Liver (tissue), 8 donors: ENCODE measurements at regions not wholly inside any gene's neighbourhood (a gene's known extent, or its start where the extent isn't known, plus 50 kb on each side); places are given as distances from the start of the nearest gene placed in this dataset.

Experiments
- DNase-seq: peaks from one replicate; pipeline ENCODE4 v3.0.0-alpha.2; 2017; ENCODE audit warnings: low spot score
- H3K27ac ChIP-seq, 2 donors: one replicate each; pipeline ENCODE4 v1.7.0; 2013; ENCODE audit warnings: inconsistent platforms in 2 of 2, low read length in 2 of 2, control low read depth in 1 of 2, low read depth in 1 of 2, mild to moderate bottlenecking in 1 of 2
- H3K27me3 ChIP-seq, 4 donors: one replicate each; pipeline versions ENCODE4 v1.6.1 to v1.7.0; 2013; ENCODE audit warnings: low read length in 3 of 4, inconsistent platforms in 1 of 4, mild to moderate bottlenecking in 1 of 4, moderate library complexity in 1 of 4; ENCODE audit not compliant: control insufficient read depth in 4 of 4, insufficient read depth in 4 of 4
- H3K36me3 ChIP-seq, 4 donors: one replicate each; pipeline versions ENCODE4 v1.6.1 to v1.7.0; 2013; ENCODE audit warnings: low read length in 3 of 4, mild to moderate bottlenecking in 3 of 4, low read depth in 1 of 4, moderate library complexity in 1 of 4; ENCODE audit not compliant: control insufficient read depth in 4 of 4, insufficient read depth in 3 of 4
- H3K4me1 ChIP-seq, 4 donors: one replicate each; pipeline versions ENCODE4 v1.6.1 to v1.7.0; 2013; ENCODE audit warnings: low read length in 3 of 4, mild to moderate bottlenecking in 3 of 4, moderate library complexity in 1 of 4; ENCODE audit not compliant: control insufficient read depth in 4 of 4, insufficient read depth in 4 of 4
- H3K4me3 ChIP-seq, 3 donors: one replicate each; pipeline versions ENCODE4 v1.6.1 to v1.7.0; 2013; ENCODE audit warnings: low read length in 3 of 3, control low read depth in 1 of 3, low read depth in 1 of 3, mild to moderate bottlenecking in 1 of 3
- H3K9ac ChIP-seq, 2 donors: one replicate each; pipeline ENCODE4 v1.7.0; 2013; ENCODE audit warnings: low read length in 2 of 2, mild to moderate bottlenecking in 2 of 2, moderate library complexity in 2 of 2, control low read depth in 1 of 2, low read depth in 1 of 2
- H3K9me3 ChIP-seq, 4 donors: one replicate each; pipeline versions ENCODE4 v1.6.1 to v1.7.0; 2013; ENCODE audit warnings: low read length in 3 of 4; ENCODE audit not compliant: control insufficient read depth in 4 of 4
- CTCF ChIP-seq: fragments of 150-350 bp; IDR thresholded peaks from 2 replicates; pipeline ENCODE4 v1.5.1; 2017; ENCODE audit warnings: improper control_type of control experiment, low read depth, low read length; ENCODE audit not compliant: missing input control
- EGR1 ChIP-seq, 2 donors: IDR thresholded peaks; 2 replicates each; pipeline ENCODE4 v1.6.1; 2016 to 2018; ENCODE audit warnings: antibody characterized with exemption in 2 of 2, low read depth in 2 of 2
- FOXA1 ChIP-seq: IDR thresholded peaks from 2 replicates; pipeline ENCODE4 v1.6.1; 2016; ENCODE audit warnings: antibody characterized with exemption
- FOXA2 ChIP-seq: IDR thresholded peaks from 2 replicates; pipeline ENCODE4 v1.6.1; 2016; ENCODE audit warnings: antibody characterized with exemption
- GABPA ChIP-seq, 2 donors: IDR thresholded peaks in 1 of 2; conservative IDR thresholded peaks in 1 of 2; 2 replicates each; pipeline ENCODE4 v1.6.1; 2016; ENCODE audit warnings: antibody characterized with exemption in 2 of 2, mild to moderate bottlenecking in 1 of 2, moderate library complexity in 1 of 2
- HNF4A ChIP-seq, 2 donors: conservative IDR thresholded peaks; 2 replicates each; pipeline ENCODE4 v1.6.1; 2016; ENCODE audit warnings: antibody characterized with exemption in 2 of 2, mild to moderate bottlenecking in 2 of 2
- HNF4G ChIP-seq: IDR thresholded peaks from 2 replicates; pipeline ENCODE4 v1.6.1; 2016; ENCODE audit warnings: antibody characterized with exemption
- JUND ChIP-seq, 2 donors: IDR thresholded peaks; 2 replicates each; pipeline ENCODE4 v1.6.1; 2016; ENCODE audit warnings: antibody characterized with exemption in 2 of 2
- NR2F2 ChIP-seq: IDR thresholded peaks from 2 replicates; pipeline ENCODE4 v1.6.1; 2016; ENCODE audit warnings: antibody characterized with exemption
- RAD21 ChIP-seq, 2 donors: IDR thresholded peaks; 2 replicates each; pipeline ENCODE4 v1.6.1; 2016; ENCODE audit warnings: antibody characterized with exemption in 2 of 2, mild to moderate bottlenecking in 2 of 2
- REST ChIP-seq: IDR thresholded peaks from 2 replicates; pipeline ENCODE4 v1.6.1; 2016; ENCODE audit warnings: antibody characterized with exemption, mild to moderate bottlenecking
- RXRA ChIP-seq, 2 donors: IDR thresholded peaks; 2 replicates each; pipeline ENCODE4 v1.6.1; 2017 to 2018; ENCODE audit warnings: antibody characterized with exemption in 2 of 2, mild to moderate bottlenecking in 1 of 2
- SP1 ChIP-seq: IDR thresholded peaks from 2 replicates; pipeline ENCODE4 v1.6.1; 2018; ENCODE audit warnings: antibody characterized with exemption, mild to moderate bottlenecking
- TAF1 ChIP-seq: conservative IDR thresholded peaks from 2 replicates; pipeline ENCODE4 v1.6.1; 2016; ENCODE audit warnings: antibody characterized with exemption, mild to moderate bottlenecking
- YY1 ChIP-seq: IDR thresholded peaks from 2 replicates; pipeline ENCODE4 v1.6.1; 2016; ENCODE audit warnings: antibody characterized with exemption, mild to moderate bottlenecking
- ZBTB33 ChIP-seq: IDR thresholded peaks from 2 replicates; pipeline ENCODE4 v1.6.1; 2016; ENCODE audit warnings: antibody characterized with exemption
- WGBS: extraction: QIAGEN DNeasy Blood & Tissue Kit; methylation state at CpG from one replicate; pipeline ENCODE4 v1.1.7; 2013; 5-methylcytosine and 5-hydroxymethylcytosine counted together
- TF ChIP-seq, protein P1 (sequence below): IDR thresholded peaks from 2 replicates; pipeline ENCODE4 v1.6.1; 2016; ENCODE audit warnings: antibody characterized with exemption
- TF ChIP-seq, protein P2 (sequence below): IDR thresholded peaks from 2 replicates; pipeline ENCODE4 v1.6.1; 2016; ENCODE audit warnings: antibody characterized with exemption
- donor health status: healthy.
- donor health status: healthy.
- donor health status: healthy.
- donor health status: healthy.
- donor health status: healthy.

DNA sequence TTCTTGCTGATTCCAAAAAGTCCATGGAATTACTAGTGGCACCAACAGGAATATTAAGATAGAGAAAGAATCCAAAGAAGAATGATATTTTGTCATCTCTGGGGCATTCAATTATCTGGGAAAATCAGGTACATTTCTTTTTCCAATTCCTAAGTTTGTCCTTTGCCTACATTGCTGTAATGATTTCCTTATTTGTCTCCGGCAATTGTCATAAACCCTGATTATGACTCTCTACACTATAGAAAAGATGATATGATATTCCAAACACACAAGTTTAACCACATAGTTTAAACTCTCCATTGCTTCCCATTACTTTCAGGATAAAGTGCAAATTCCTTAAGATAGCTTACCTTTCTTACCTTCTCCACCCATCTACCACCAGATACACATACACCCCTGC, 647.0 kb downstream of the PLPP3 start:
- Histone ChIP-seq H3K27ac (no peak overlapping the region), H3K4me3 (no peak overlapping the region), H3K9me3 (no peaks in the 10 kb centered on the region), H3K27me3 (no peaks in the 10 kb centered on the region), H3K9ac (no peak overlapping the region), H3K36me3 (no peaks in the 10 kb centered on the region), H3K4me1 (no peaks in the 10 kb centered on the region)
- DNase-seq = no peak
- TF ChIP-seq TAF1 = no peak
- TF ChIP-seq HNF4G = no peak
- TF ChIP-seq FOXA2 = no peak
- TF ChIP-seq JUND (IDR thresholded peaks at IDR 0.05) = no peak
- TF ChIP-seq, protein P1, sequence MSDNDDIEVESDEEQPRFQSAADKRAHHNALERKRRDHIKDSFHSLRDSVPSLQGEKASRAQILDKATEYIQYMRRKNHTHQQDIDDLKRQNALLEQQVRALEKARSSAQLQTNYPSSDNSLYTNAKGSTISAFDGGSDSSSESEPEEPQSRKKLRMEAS = no peak
- TF ChIP-seq SP1 = no peak
- TF ChIP-seq NR2F2 = no peak
- no peak for TF ChIP-seq CTCF
- WGBS = 93% methylated on average over 1 of the region's 1 CpG

DNA sequence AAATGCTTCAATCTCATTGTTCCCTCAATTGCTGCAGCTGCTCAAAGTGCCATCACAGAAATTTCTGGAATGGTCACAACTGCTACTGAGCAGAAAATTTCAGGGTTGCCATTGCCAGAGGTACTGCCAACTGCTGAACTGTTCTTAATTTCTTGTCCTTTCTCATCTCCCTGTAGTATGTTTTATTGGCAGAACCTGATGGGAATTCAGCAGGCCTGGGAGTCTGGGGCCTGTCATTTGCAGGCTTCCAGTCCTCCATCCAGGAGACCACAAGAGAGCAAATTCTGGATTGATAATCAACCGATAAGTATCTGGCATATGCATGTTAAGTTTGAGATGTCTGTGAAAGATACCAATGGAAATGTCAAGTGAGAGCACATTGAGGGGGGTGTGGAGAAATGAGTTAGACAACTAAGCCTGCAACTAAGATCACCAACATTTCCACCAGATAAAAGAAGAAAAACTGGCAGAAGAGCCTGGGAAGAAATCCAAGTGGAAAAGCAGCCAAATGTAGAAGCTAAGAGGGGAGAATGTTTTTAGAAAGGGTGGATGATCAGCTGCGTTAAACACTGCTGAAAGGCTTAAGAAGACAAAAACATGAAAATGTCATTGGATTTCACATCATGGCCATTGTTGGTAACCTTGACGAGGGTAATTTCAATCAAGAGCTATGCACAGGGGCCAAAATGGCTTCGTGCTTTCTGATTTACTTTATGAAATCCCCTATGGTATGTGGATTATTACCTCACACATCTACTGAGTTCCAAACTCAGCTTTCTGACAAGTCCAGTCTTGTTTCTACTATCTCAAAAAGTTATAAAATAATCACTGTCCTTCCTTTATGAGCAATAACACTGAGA, 648.1 kb downstream of the PLPP3 start:
- no peak for DNase-seq
- Histone ChIP-seq H3K27me3 (no peaks in the 10 kb centered on the region), H3K36me3 (no peaks in the 10 kb centered on the region), H3K9ac (no peak overlapping the region), H3K4me3 (no peak overlapping the region), H3K27ac (no peak overlapping the region), H3K4me1 (no peaks in the 10 kb centered on the region), H3K9me3 (no peaks in the 10 kb centered on the region)
- TF ChIP-seq FOXA2 (no peak), FOXA1 (no peak), EGR1 (IDR thresholded peaks at IDR 0.05; ENCODE audit: low read depth in 2 of 2) (no peak), RAD21 (IDR thresholded peaks at IDR 0.05) (no peak), YY1 (no peak), REST (no peak), RXRA (IDR thresholded peaks at IDR 0.05) (no peak), HNF4G (no peak), HNF4A (conservative IDR thresholded peaks at IDR 0.05) (no peak), ZBTB33 (no peak), TAF1 (no peak), JUND (IDR thresholded peaks at IDR 0.05) (no peak), CTCF (no peak), GABPA (IDR thresholded peaks at IDR 0.05 in 1 of 2, conservative IDR thresholded peaks at IDR 0.05 in 1 of 2) (no peak), NR2F2 (no peak)
- TF ChIP-seq, protein P1 = no peak
- TF ChIP-seq, protein P2, sequence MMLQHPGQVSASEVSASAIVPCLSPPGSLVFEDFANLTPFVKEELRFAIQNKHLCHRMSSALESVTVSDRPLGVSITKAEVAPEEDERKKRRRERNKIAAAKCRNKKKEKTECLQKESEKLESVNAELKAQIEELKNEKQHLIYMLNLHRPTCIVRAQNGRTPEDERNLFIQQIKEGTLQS = no peak
- WGBS = 81% methylated on average over 4 of the region's 4 CpGs
